Central memory CD8-positive, alpha-beta T cell (primary cell): ENCODE measurements at regions not wholly inside any gene's neighbourhood (a gene's known extent, or its start where the extent isn't known, plus 50 kb on each side); places are given as distances from the start of the nearest gene placed in this dataset.

Experiments used
- ATAC-seq: fragments of 150-1000 bp; cut with Tn5 transposase; replicated peaks from 2 replicates; pipeline ENCODE4 v1.10.0; 2022; ENCODE audit warnings: mild to moderate bottlenecking, moderate FRiP score, moderate number of reproducible peaks; ENCODE audit not compliant: poor library complexity, severe bottlenecking; ENCODE audit errors: extremely low read depth
- DNase-seq, 2 donors: peaks; one replicate each; pipeline ENCODE4 v3.0.0; 2021; ENCODE audit warnings: low spot score in 2 of 2
- H3K27ac Mint-ChIP-seq: one replicate; pipeline ENCODE4 v1.8.0; 2022; ENCODE audit warnings: low read depth, mild to moderate bottlenecking, moderate library complexity, mixed read lengths
- H3K27me3 Mint-ChIP-seq: one replicate; pipeline ENCODE4 v1.8.0; 2022; ENCODE audit warnings: mixed read lengths
- H3K36me3 Mint-ChIP-seq: one replicate; pipeline ENCODE4 v1.8.0; 2022; ENCODE audit warnings: mild to moderate bottlenecking, moderate library complexity, mixed read lengths; ENCODE audit not compliant: insufficient read depth
- H3K4me1 Mint-ChIP-seq: one replicate; pipeline ENCODE4 v1.8.0; 2022; ENCODE audit warnings: mixed read lengths
- H3K4me3 Mint-ChIP-seq: one replicate; pipeline ENCODE4 v1.8.0; 2022; ENCODE audit warnings: mild to moderate bottlenecking, moderate library complexity, mixed read lengths
- H3K9me3 Mint-ChIP-seq: one replicate; pipeline ENCODE4 v1.8.0; 2022; ENCODE audit warnings: mixed read lengths

DNA sequence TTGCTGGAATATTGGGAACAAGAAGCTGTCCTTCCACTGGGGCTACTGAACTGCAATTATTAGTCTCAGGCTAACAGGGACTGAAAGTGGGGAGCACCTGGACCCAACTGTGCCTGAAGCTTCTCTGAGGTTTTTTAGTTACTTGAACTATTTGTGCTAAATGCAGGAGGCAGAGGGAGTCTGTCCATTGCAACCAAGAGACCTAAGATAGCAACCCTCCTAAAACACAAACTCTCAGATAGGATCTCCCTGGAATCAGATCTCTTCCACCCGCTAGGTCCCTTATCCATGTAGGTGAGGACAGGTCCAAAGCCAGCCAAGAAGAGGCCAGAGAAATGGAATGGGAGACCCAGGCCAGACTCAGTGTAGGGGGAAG is 58.1 kb downstream of the NCOR2 start:
- no peak for ATAC-seq
- Mint-ChIP-seq H3K4me1 (peaks cover 32% of the 10 kb centered on the region), H3K36me3 (peaks cover 4% of the 10 kb centered on the region)

GRCh38 chr12:124508381-124509079 is 58.9 kb downstream of the NCOR2 start:
- DNase-seq = no peak
- H3K27me3 Mint-ChIP-seq = no peaks in the 10 kb centered on the region
- no peaks in the 10 kb centered on the region for H3K9me3 Mint-ChIP-seq
- no peak for ATAC-seq
- no peak overlapping the region for H3K4me3 Mint-ChIP-seq
- H3K4me1 Mint-ChIP-seq = peaks cover 33% of the 10 kb centered on the region
- H3K36me3 Mint-ChIP-seq = peaks cover 6% of the 10 kb centered on the region
- peak overlapping the region; percentile 30 for H3K27ac Mint-ChIP-seq

More for the DNA sequence above, 58.1 kb downstream of the NCOR2 start:
- no peak for DNase-seq
- H3K27me3 Mint-ChIP-seq = no peaks in the 10 kb centered on the region
- H3K27ac Mint-ChIP-seq = no peak overlapping the region
- H3K9me3 Mint-ChIP-seq = no peaks in the 10 kb centered on the region
- no peak overlapping the region for H3K4me3 Mint-ChIP-seq

GRCh38 chr12:124507188-124508109 is 60.0 kb downstream of the NCOR2 start:
- H3K27me3 Mint-ChIP-seq = no peaks in the 10 kb centered on the region
- no peak overlapping the region for H3K27ac Mint-ChIP-seq
- DNase-seq (no peak), ATAC-seq (no peak)
- no peak overlapping the region for H3K4me3 Mint-ChIP-seq
- no peaks in the 10 kb centered on the region for H3K9me3 Mint-ChIP-seq
- H3K36me3 Mint-ChIP-seq = peaks cover 6% of the 10 kb centered on the region
- H3K4me1 Mint-ChIP-seq = peaks cover 40% of the 10 kb centered on the region

DNA sequence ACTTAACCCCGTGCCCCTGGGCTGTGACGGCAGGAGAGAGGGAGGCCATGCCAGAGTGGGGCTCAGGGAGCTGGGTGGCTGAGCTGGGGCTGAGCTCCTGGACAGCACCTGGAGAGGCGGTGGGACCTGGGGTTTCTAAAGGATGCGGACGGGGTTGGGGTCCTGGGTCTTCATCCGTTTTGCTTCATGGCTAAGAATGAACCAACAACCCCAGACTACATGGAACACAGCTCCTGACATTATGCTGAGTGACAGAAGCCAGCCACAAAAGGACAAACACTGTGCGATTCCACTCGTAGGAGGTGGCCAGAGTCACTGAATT is 60.6 kb downstream of the NCOR2 start:
- no peak overlapping the region for H3K4me3 Mint-ChIP-seq
- H3K4me1 Mint-ChIP-seq = peaks cover 46% of the 10 kb centered on the region
- ATAC-seq = no peak
- H3K36me3 Mint-ChIP-seq = peaks cover 6% of the 10 kb centered on the region
- no peaks in the 10 kb centered on the region for H3K9me3 Mint-ChIP-seq
- no peak overlapping the region for H3K27ac Mint-ChIP-seq
- no peaks in the 10 kb centered on the region for H3K27me3 Mint-ChIP-seq
- DNase-seq = no peak

DNA sequence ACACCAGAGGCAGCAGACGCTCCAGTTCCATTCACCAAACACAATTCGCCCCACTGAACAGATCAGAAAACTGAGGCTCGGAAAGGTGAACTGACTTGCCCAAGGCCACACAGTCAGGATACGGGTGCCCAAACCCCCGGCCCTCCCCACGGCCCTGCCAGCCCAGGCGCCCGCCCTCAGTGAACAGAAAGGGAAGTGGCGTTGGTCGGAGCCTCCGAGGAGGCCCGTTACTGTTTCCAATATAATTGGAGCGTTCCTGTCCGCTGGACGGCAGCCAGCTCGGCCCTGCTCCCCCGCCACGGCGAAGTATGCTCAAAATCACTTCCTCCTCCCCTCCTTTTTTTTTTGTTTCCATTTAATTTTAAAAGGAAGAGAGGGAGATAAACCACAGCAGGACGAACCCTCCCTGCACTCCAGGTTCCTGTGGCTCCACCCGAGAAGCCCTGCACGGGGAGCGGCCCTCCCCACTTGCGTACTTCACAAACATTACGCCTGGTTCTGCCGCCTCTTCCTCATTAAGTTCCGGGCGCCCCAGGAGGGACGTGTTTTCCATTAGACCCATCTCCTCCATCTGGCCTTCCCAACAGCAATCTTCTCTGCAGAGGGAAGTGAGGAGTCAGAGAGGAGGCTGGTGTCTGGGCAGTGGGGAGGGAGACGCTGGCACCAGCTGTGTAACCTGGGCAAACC is 61.1 kb downstream of the NCOR2 start:
- peaks cover 51% of the 10 kb centered on the region for H3K4me1 Mint-ChIP-seq
- no peak for ATAC-seq

DNA sequence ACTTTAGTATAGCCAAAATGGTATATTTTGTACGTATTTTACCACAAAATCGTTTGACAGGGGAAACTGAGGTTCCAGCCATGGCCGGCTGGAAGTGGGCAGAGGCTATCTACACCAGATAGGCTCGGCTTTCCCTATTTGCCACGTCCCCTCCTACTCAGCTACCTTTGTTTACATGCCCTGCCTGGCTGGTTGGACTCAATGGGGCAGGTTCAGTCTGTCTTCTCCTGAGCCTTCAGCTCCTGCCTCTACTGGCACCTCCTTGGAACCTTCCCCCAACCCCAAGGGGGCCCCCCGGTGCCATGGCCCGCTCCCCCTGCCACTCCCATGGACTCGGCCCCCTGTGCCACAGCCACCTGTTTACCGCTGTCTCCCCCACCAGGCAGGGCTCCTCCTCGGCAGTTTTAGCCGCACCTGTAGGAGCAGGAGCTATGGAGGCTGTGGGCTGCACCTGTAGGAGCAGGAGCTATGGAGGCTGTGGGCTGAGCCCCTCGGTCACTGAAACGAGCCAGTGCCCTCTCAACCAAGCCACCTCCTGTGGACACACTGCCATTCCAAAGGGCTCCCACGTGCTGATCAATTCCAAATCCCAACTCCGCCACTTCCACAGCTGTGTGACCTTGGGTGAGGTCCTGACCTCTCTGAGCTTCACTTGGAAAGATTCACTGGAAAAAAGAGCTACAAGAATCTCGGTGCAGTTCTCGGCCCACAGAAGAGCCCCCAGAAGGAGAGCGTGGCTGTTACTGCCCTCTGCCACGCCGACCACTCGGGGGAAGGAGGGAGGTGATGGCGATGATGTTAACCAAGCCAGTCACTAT is 62.2 kb downstream of the NCOR2 start:
- Mint-ChIP-seq H3K27ac (no peak overlapping the region), H3K4me3 (no peak overlapping the region), H3K4me1 (peaks cover 45% of the 10 kb centered on the region)

More for the DNA sequence above, 61.1 kb downstream of the NCOR2 start:
- H3K9me3 Mint-ChIP-seq = no peaks in the 10 kb centered on the region
- no peak for DNase-seq
- no peak overlapping the region for H3K27ac Mint-ChIP-seq
- H3K36me3 Mint-ChIP-seq = peaks cover 6% of the 10 kb centered on the region
- H3K27me3 Mint-ChIP-seq = no peaks in the 10 kb centered on the region
- H3K4me3 Mint-ChIP-seq = no peak overlapping the region

DNA sequence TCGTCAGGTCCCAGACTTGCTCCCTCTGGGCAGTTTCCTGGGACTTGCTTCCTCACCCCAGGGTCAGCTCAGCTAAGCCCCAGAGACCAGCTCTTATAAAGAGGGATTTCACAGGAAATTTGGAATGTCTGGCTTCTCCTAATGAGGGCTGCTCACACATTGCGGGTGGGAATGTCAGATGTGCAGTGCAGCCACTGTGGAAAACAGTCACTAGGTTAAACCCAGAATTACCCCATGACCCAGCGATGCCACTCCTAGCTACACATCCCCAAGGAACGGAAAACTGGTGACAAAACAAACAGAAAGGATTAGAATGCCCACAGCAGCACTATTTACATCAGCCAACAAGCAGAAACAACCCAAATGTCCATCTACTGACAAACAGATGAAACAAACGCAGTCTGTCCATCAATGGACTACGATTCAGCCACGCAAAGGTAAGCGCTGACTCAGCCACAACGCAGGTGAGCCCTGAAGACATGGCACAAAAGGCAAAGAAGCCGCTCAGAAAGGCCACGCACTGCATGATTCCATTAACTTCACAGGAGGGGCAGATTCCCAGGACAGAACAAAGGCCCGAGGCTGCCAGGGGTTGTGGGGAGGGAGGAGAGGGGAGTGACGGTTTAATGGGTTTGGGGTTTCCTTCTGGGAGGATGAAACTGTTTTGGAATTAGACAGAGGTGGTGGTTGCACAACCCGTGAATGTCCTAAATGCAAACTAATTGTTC is 63.0 kb downstream of the NCOR2 start:
- ATAC-seq (no peak), DNase-seq (no peak)
- Mint-ChIP-seq H3K4me1 (peaks cover 49% of the 10 kb centered on the region), H3K27ac (no peak overlapping the region), H3K36me3 (peaks cover 6% of the 10 kb centered on the region), H3K4me3 (no peak overlapping the region), H3K9me3 (no peaks in the 10 kb centered on the region), H3K27me3 (no peaks in the 10 kb centered on the region)

More for the DNA sequence above, 62.2 kb downstream of the NCOR2 start:
- DNase-seq (no peak), ATAC-seq (no peak)
- H3K27me3 Mint-ChIP-seq = no peaks in the 10 kb centered on the region
- no peaks in the 10 kb centered on the region for H3K9me3 Mint-ChIP-seq
- H3K36me3 Mint-ChIP-seq = peaks cover 6% of the 10 kb centered on the region

GRCh38 chr12:124503305-124503704 is 64.1 kb downstream of the NCOR2 start:
- peaks cover 6% of the 10 kb centered on the region for H3K36me3 Mint-ChIP-seq
- DNase-seq (no peak), ATAC-seq (no peak)
- no peaks in the 10 kb centered on the region for H3K27me3 Mint-ChIP-seq
- peaks cover 53% of the 10 kb centered on the region for H3K4me1 Mint-ChIP-seq
- H3K4me3 Mint-ChIP-seq = no peak overlapping the region
- H3K27ac Mint-ChIP-seq = no peak overlapping the region
- H3K9me3 Mint-ChIP-seq = no peaks in the 10 kb centered on the region

GRCh38 chr12:124502379-124502778 is 65.0 kb downstream of the NCOR2 start:
- no peak overlapping the region for H3K4me3 Mint-ChIP-seq
- no peak for ATAC-seq
- no peak for DNase-seq
- H3K36me3 Mint-ChIP-seq = peaks cover 6% of the 10 kb centered on the region
- peaks cover 46% of the 10 kb centered on the region for H3K4me1 Mint-ChIP-seq
- no peaks in the 10 kb centered on the region for H3K27me3 Mint-ChIP-seq
- H3K27ac Mint-ChIP-seq = no peak overlapping the region
- H3K9me3 Mint-ChIP-seq = no peaks in the 10 kb centered on the region

- ATAC-seq = no peak
- Mint-ChIP-seq H3K4me3 (no peak overlapping the region), H3K27me3 (no peaks in the 10 kb centered on the region), H3K27ac (peak overlapping the region; percentile 13), H3K9me3 (no peaks in the 10 kb centered on the region), H3K4me1 (peaks cover 52% of the 10 kb centered on the region), H3K36me3 (peaks cover 4% of the 10 kb centered on the region)
- DNase-seq = no peak
Observed at GRCh38 chr12:124501827-124502226, 65.6 kb downstream of the NCOR2 start.

DNA sequence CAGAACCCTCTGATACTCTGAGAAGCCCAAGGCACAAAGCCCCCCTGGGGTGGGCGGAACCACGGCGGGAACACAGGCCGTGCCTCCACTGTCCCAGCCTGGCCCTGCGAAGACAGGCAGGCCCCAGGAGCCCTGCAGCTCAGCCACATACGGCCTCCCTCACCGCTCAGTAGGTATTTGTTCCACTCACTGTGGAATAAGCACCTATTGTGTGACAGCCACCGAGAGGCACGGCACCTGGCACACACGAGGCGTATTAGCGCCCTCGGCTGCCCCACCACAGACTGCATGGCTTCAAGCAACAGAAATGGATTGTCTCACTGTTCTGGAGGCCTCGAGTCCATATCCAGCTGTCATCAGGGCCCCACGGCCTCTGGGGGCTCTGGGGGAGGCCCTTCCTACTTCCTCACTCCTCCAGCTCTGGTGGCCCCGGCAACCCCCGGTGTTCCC is 66.3 kb downstream of the NCOR2 start:
- H3K27ac Mint-ChIP-seq = peak overlapping the region; percentile 13
- no peak overlapping the region for H3K4me3 Mint-ChIP-seq
- peaks cover 53% of the 10 kb centered on the region for H3K4me1 Mint-ChIP-seq
- H3K36me3 Mint-ChIP-seq = peaks cover 4% of the 10 kb centered on the region
- no peaks in the 10 kb centered on the region for H3K9me3 Mint-ChIP-seq
- H3K27me3 Mint-ChIP-seq = no peaks in the 10 kb centered on the region
- no peak for ATAC-seq
- no peak for DNase-seq
